Left forelimb (tissue), 1 donor: ENCODE measurements at regions not wholly inside any gene's neighbourhood (a gene's known extent, or its start where the extent isn't known, plus 50 kb on each side); places are given as distances from the start of the nearest gene placed in this dataset.
"Not testable (repeated sequence)": the region's sequence is repeated elsewhere in the genome, so short reads cannot be mapped to it uniquely, and the experiment has no call there.

Experiments
- DNase-seq: peaks from one replicate; pipeline ENCODE4 v3.0.0-alpha.2; 2018; ENCODE audit warnings: low spot score

- DNase-seq, result no peak
Measured at GRCh38 chr6:139883776-139884175, 509.3 kb upstream of the CITED2 start.

- DNase-seq, result no peak
Measured at GRCh38 chr6:139882977-139883728, 508.7 kb upstream of the CITED2 start.

- DNase-seq, result no peak
Measured at GRCh38 chr6:139882234-139882633, 507.8 kb upstream of the CITED2 start.

GRCh38 chr6:139881728-139882211 is 507.3 kb upstream of the CITED2 start:
- no peak for DNase-seq

- no peak for DNase-seq
Measured at GRCh38 chr6:139881236-139881635, 506.8 kb upstream of the CITED2 start.

GRCh38 chr6:139879823-139880356 is 505.4 kb upstream of the CITED2 start:
- DNase-seq, result no peak

- not testable (repeated sequence) for DNase-seq
Measured at GRCh38 chr6:139879241-139879640, 504.8 kb upstream of the CITED2 start.

GRCh38 chr6:139877828-139878405 is 503.5 kb upstream of the CITED2 start:
- DNase-seq, result no peak

GRCh38 chr6:139872665-139873064 is 498.2 kb upstream of the CITED2 start:
- no peak for DNase-seq

- no peak for DNase-seq
Measured at GRCh38 chr6:139871803-139872510, 497.5 kb upstream of the CITED2 start.

- DNase-seq, result no peak
Measured at GRCh38 chr6:139871165-139871710, 496.8 kb upstream of the CITED2 start.

GRCh38 chr6:139868576-139868975 is 494.1 kb upstream of the CITED2 start:
- DNase-seq, result no peak

- DNase-seq, result no peak
Measured at GRCh38 chr6:139863964-139864363, 489.5 kb upstream of the CITED2 start.

- DNase-seq, result no peak
Measured at GRCh38 chr6:139863346-139863745, 488.9 kb upstream of the CITED2 start.

GRCh38 chr6:139862311-139862710 is 487.9 kb upstream of the CITED2 start:
- no peak for DNase-seq

- no peak for DNase-seq
Measured at GRCh38 chr6:139860203-139860602, 485.8 kb upstream of the CITED2 start.

GRCh38 chr6:139858429-139858828 is 484.0 kb upstream of the CITED2 start:
- DNase-seq, result no peak

- no peak for DNase-seq
Measured at GRCh38 chr6:139857143-139857542, 482.7 kb upstream of the CITED2 start.

- DNase-seq, result no peak
Measured at GRCh38 chr6:139856562-139856961, 482.1 kb upstream of the CITED2 start.

- DNase-seq, result no peak
Measured at GRCh38 chr6:139855671-139856311, 481.3 kb upstream of the CITED2 start.

GRCh38 chr6:139853302-139853992 is 479.0 kb upstream of the CITED2 start:
- no peak for DNase-seq
